GM11168 (cell line): ENCODE measurements at regions not wholly inside any gene's neighbourhood (a gene's known extent, or its start where the extent isn't known, plus 50 kb on each side); places are given as distances from the start of the nearest gene placed in this dataset.

Experiments used
- in situ Hi-C: fragments of 300-500 bp; cut with MboI; formaldehyde crosslinking; loops from one replicate; pipeline ENCODE4 v1.12.0; 2022; ENCODE audit warnings: low sequenced_read_pairs; ENCODE audit not compliant: unreplicated experiment

GRCh38 chr13:107373551-107373950 is 805.6 kb upstream of the ARGLU1 start:
- in situ Hi-C loops, result no loop called here

- in situ Hi-C loops, result no loop called here
Measured at GRCh38 chr13:107370015-107370785, 802.3 kb upstream of the ARGLU1 start.

GRCh38 chr13:107367258-107367657 is 799.3 kb upstream of the ARGLU1 start:
- in situ Hi-C loops, result no loop called here

GRCh38 chr13:107365466-107366215 is 797.7 kb upstream of the ARGLU1 start:
- in situ Hi-C loops, result no loop called here

- in situ Hi-C loops, result no loop called here
Measured at GRCh38 chr13:107364658-107365057, 796.7 kb upstream of the ARGLU1 start.

- in situ Hi-C loops, result no loop called here
Measured at GRCh38 chr13:107361666-107362065, 793.7 kb upstream of the ARGLU1 start.

GRCh38 chr13:107360010-107360409 is 792.1 kb upstream of the ARGLU1 start:
- in situ Hi-C loops, result no loop called here

- in situ Hi-C loops, result no loop called here
Measured at GRCh38 chr13:107358866-107359265, 790.9 kb upstream of the ARGLU1 start.

- in situ Hi-C loops, result no loop called here
Measured at GRCh38 chr13:107351305-107351704, 783.4 kb upstream of the ARGLU1 start.

- in situ Hi-C loops, result no loop called here
Measured at GRCh38 chr13:107348925-107349324, 781.0 kb upstream of the ARGLU1 start.

- in situ Hi-C loops, result no loop called here
Measured at GRCh38 chr13:107348471-107348870, 780.5 kb upstream of the ARGLU1 start.

- in situ Hi-C loops, result no loop called here
Measured at GRCh38 chr13:107347641-107348369, 779.9 kb upstream of the ARGLU1 start.

GRCh38 chr13:107342747-107343146 is 774.8 kb upstream of the ARGLU1 start:
- in situ Hi-C loops, result no loop called here

- in situ Hi-C loops, result no loop called here
Measured at GRCh38 chr13:107339209-107339608, 771.3 kb upstream of the ARGLU1 start.

GRCh38 chr13:107332188-107332587 is 764.3 kb upstream of the ARGLU1 start:
- in situ Hi-C loops, result no loop called here

- in situ Hi-C loops, result no loop called here
Measured at GRCh38 chr13:107331359-107331758, 763.4 kb upstream of the ARGLU1 start.

- in situ Hi-C loops, result no loop called here
Measured at GRCh38 chr13:107330484-107330883, 762.5 kb upstream of the ARGLU1 start.

GRCh38 chr13:107329991-107330390 is 762.1 kb upstream of the ARGLU1 start:
- in situ Hi-C loops, result no loop called here

GRCh38 chr13:107324416-107325204 is 756.7 kb upstream of the ARGLU1 start:
- in situ Hi-C loops, result no loop called here

GRCh38 chr13:107322228-107322627 is 754.3 kb upstream of the ARGLU1 start:
- in situ Hi-C loops, result no loop called here
